ENCODE measurements at regions not wholly inside any gene's neighbourhood (a gene's known extent, or its start where the extent isn't known, plus 50 kb on each side); places are given as distances from the start of the nearest gene placed in this dataset.

DNA sequence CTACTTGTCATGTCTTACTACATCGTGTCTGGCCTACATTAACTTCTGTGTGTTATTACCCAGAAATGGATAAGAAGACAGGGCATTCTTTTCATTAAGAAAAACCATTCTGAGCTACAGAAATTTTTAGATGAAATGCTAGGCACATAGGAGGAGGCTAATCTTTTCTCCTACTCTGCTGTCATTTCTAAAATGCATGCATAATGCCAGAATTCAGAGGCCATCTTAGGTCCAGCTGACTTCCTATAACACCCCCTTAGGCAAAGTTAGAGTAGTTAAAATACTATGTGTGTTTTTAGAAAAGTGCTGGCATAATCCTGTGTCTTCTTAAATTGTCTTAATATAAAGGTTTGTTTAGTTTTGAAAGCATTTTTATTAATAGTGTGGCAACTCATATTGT, 352.6 kb downstream of the CSNK1G3 start:
- TF ChIP-seq, protein P1, sequence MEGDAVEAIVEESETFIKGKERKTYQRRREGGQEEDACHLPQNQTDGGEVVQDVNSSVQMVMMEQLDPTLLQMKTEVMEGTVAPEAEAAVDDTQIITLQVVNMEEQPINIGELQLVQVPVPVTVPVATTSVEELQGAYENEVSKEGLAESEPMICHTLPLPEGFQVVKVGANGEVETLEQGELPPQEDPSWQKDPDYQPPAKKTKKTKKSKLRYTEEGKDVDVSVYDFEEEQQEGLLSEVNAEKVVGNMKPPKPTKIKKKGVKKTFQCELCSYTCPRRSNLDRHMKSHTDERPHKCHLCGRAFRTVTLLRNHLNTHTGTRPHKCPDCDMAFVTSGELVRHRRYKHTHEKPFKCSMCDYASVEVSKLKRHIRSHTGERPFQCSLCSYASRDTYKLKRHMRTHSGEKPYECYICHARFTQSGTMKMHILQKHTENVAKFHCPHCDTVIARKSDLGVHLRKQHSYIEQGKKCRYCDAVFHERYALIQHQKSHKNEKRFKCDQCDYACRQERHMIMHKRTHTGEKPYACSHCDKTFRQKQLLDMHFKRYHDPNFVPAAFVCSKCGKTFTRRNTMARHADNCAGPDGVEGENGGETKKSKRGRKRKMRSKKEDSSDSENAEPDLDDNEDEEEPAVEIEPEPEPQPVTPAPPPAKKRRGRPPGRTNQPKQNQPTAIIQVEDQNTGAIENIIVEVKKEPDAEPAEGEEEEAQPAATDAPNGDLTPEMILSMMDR (IDR thresholded peaks at IDR 0.05), result no peak
- no peak for TF ChIP-seq POLR2A (IDR thresholded peaks at IDR 0.05)
- TF ChIP-seq POLR2AphosphoS5 (IDR thresholded peaks at IDR 0.05), result no peak
